Liver (tissue), 6 donors: ENCODE measurements at regions not wholly inside any gene's neighbourhood (a gene's known extent, or its start where the extent isn't known, plus 50 kb on each side); places are given as distances from the start of the nearest gene placed in this dataset.
"Not testable (repeated sequence)": the region's sequence is repeated elsewhere in the genome, so short reads cannot be mapped to it uniquely, and the experiment has no call there.

Source experiments
- DNase-seq: peaks from one replicate; pipeline ENCODE4 v3.0.0-alpha.2; 2017; ENCODE audit warnings: low spot score
- H3K27ac ChIP-seq, 2 donors: one replicate each; pipeline ENCODE4 v1.7.0; 2013; ENCODE audit warnings: inconsistent platforms in 2 of 2, low read length in 2 of 2, control low read depth in 1 of 2, low read depth in 1 of 2, mild to moderate bottlenecking in 1 of 2
- H3K27me3 ChIP-seq, 4 donors: one replicate each; pipeline versions ENCODE4 v1.6.1 to v1.7.0; 2013; ENCODE audit warnings: low read length in 3 of 4, inconsistent platforms in 1 of 4, mild to moderate bottlenecking in 1 of 4, moderate library complexity in 1 of 4; ENCODE audit not compliant: control insufficient read depth in 4 of 4, insufficient read depth in 4 of 4
- H3K36me3 ChIP-seq, 4 donors: one replicate each; pipeline versions ENCODE4 v1.6.1 to v1.7.0; 2013; ENCODE audit warnings: low read length in 3 of 4, mild to moderate bottlenecking in 3 of 4, low read depth in 1 of 4, moderate library complexity in 1 of 4; ENCODE audit not compliant: control insufficient read depth in 4 of 4, insufficient read depth in 3 of 4
- H3K4me1 ChIP-seq, 4 donors: one replicate each; pipeline versions ENCODE4 v1.6.1 to v1.7.0; 2013; ENCODE audit warnings: low read length in 3 of 4, mild to moderate bottlenecking in 3 of 4, moderate library complexity in 1 of 4; ENCODE audit not compliant: control insufficient read depth in 4 of 4, insufficient read depth in 4 of 4
- H3K4me3 ChIP-seq, 3 donors: one replicate each; pipeline versions ENCODE4 v1.6.1 to v1.7.0; 2013; ENCODE audit warnings: low read length in 3 of 3, control low read depth in 1 of 3, low read depth in 1 of 3, mild to moderate bottlenecking in 1 of 3
- H3K9ac ChIP-seq, 2 donors: one replicate each; pipeline ENCODE4 v1.7.0; 2013; ENCODE audit warnings: low read length in 2 of 2, mild to moderate bottlenecking in 2 of 2, moderate library complexity in 2 of 2, control low read depth in 1 of 2, low read depth in 1 of 2
- H3K9me3 ChIP-seq, 4 donors: one replicate each; pipeline versions ENCODE4 v1.6.1 to v1.7.0; 2013; ENCODE audit warnings: low read length in 3 of 4; ENCODE audit not compliant: control insufficient read depth in 4 of 4
- WGBS: extraction: QIAGEN DNeasy Blood & Tissue Kit; methylation state at CpG from one replicate; pipeline ENCODE4 v1.1.7; 2013; 5-methylcytosine and 5-hydroxymethylcytosine counted together
- donor health status: healthy.
- donor health status: healthy.
- donor health status: healthy.

GRCh38 chr14:19161251-19162033 lies 194.2 kb downstream of the POTEM start:
- not testable (repeated sequence) for H3K9ac ChIP-seq, H3K9me3 ChIP-seq, H3K4me3 ChIP-seq, H3K27ac ChIP-seq, H3K36me3 ChIP-seq, H3K4me1 ChIP-seq, H3K27me3 ChIP-seq, DNase-seq
- 79% methylated on average over 6 of the region's 6 CpGs for WGBS

- H3K9me3 ChIP-seq, H3K27ac ChIP-seq, H3K36me3 ChIP-seq, H3K4me3 ChIP-seq, DNase-seq, H3K27me3 ChIP-seq, H3K4me1 ChIP-seq, H3K9ac ChIP-seq: not testable (repeated sequence)
- WGBS: 58% methylated on average over 6 of the region's 7 CpGs
These were observed 194.9 kb downstream of the POTEM start for GRCh38 chr14:19162034-19162706.

DNA sequence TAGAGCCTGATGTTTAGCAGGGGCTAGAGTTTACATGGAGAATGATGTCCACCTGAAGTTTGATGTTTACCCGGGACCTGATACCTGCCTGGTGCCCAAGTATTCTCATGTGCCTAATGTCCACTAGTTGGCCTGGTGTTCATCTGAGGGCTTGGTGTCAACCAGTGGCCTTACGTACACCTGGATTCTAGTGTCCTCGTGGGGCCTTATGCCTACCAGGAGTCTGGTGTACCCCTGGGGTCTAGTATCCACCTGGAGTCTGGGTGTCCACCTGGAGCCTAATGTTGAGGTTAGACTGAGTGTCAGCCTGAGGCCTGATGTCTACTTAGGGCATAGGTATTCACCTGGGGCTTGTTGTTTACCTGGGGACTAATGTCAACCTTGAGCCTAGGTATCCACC lies 195.7 kb downstream of the POTEM start:
- H3K36me3 ChIP-seq, H3K27ac ChIP-seq, H3K4me3 ChIP-seq, H3K9me3 ChIP-seq, H3K27me3 ChIP-seq, DNase-seq, H3K4me1 ChIP-seq, H3K9ac ChIP-seq: not testable (repeated sequence)
- WGBS: 81% methylated on average over 2 of the region's 3 CpGs

- H3K9ac ChIP-seq, H3K4me1 ChIP-seq, DNase-seq, H3K27ac ChIP-seq, H3K36me3 ChIP-seq, H3K27me3 ChIP-seq, H3K9me3 ChIP-seq, H3K4me3 ChIP-seq: not testable (repeated sequence)
- 90% methylated on average over 2 of the region's 2 CpGs for WGBS
These were observed 196.7 kb downstream of the POTEM start for GRCh38 chr14:19163891-19164290.

GRCh38 chr14:19164426-19164825 lies 197.2 kb downstream of the POTEM start:
- H3K27me3 ChIP-seq, H3K27ac ChIP-seq, H3K9me3 ChIP-seq, H3K9ac ChIP-seq, H3K36me3 ChIP-seq, H3K4me3 ChIP-seq, DNase-seq, H3K4me1 ChIP-seq: not testable (repeated sequence)
- WGBS: no CpG with 5 or more reads among the region's 1 CpG

GRCh38 chr14:19166056-19166455 lies 198.8 kb downstream of the POTEM start:
- H3K36me3 ChIP-seq, H3K9me3 ChIP-seq, H3K4me3 ChIP-seq, DNase-seq, H3K4me1 ChIP-seq, H3K27ac ChIP-seq, H3K27me3 ChIP-seq, H3K9ac ChIP-seq: not testable (repeated sequence)
- 95% methylated on average over 2 of the region's 3 CpGs for WGBS

- H3K36me3 ChIP-seq, H3K4me3 ChIP-seq, H3K4me1 ChIP-seq, H3K9ac ChIP-seq, H3K27ac ChIP-seq, H3K9me3 ChIP-seq, DNase-seq, H3K27me3 ChIP-seq: not testable (repeated sequence)
- WGBS: 87% methylated on average over 8 of the region's 8 CpGs
These were observed 200.4 kb downstream of the POTEM start for GRCh38 chr14:19167454-19168190.

DNA sequence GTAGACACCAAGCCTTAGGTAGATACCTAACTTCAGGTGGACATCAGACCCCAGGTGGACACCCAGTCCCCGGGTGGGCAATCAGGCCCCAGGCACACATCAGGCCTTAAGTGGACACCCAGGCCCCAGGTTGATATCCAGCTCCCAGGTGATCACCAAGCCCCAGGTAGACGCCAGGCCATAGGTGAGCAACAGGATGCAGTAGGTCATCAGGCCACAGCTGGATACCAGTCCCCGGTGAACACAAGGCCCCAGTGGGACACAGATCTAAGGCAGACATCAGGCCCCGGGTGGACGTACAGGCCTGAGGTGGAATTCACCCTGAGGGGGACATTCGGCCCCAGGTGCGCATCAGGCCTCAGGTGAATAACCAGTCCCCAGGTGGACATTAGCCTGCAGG lies 201.0 kb downstream of the POTEM start:
- not testable (repeated sequence) for H3K9ac ChIP-seq, H3K27me3 ChIP-seq, H3K4me3 ChIP-seq, DNase-seq, H3K27ac ChIP-seq, H3K4me1 ChIP-seq, H3K9me3 ChIP-seq, H3K36me3 ChIP-seq
- 92% methylated on average over 7 of the region's 7 CpGs for WGBS
